ENCODE measurements at regions not wholly inside any gene's neighbourhood (a gene's known extent, or its start where the extent isn't known, plus 50 kb on each side); places are given as distances from the start of the nearest gene placed in this dataset.
"Not testable (repeated sequence)": the region's sequence is repeated elsewhere in the genome, so short reads cannot be mapped to it uniquely, and the experiment has no call there.

GRCh38 chr4:91653067-91653466 is 650.7 kb upstream of the GRID2 start:
- DNase-seq (ENCODE audit: low read depth in 4 of 4, low spot score in 3 of 4), result no peak

GRCh38 chr4:91681091-91681490 is 622.7 kb upstream of the GRID2 start:
- no peak for DNase-seq (ENCODE audit: low read depth in 4 of 4, low spot score in 3 of 4)

GRCh38 chr4:91681544-91681943 is 622.2 kb upstream of the GRID2 start:
- no peak for DNase-seq (ENCODE audit: low read depth in 4 of 4, low spot score in 3 of 4)

- no peak for DNase-seq (ENCODE audit: low read depth in 4 of 4, low spot score in 3 of 4)
Observed at GRCh38 chr4:91684955-91685354, 618.8 kb upstream of the GRID2 start.

- no peak for DNase-seq (ENCODE audit: low read depth in 4 of 4, low spot score in 3 of 4)
Observed at GRCh38 chr4:91688413-91688812, 615.4 kb upstream of the GRID2 start.

GRCh38 chr4:91699691-91700090 is 604.1 kb upstream of the GRID2 start:
- DNase-seq (ENCODE audit: low read depth in 4 of 4, low spot score in 3 of 4), result not testable (repeated sequence)

- DNase-seq (ENCODE audit: low read depth in 4 of 4, low spot score in 3 of 4), result no peak
Observed at GRCh38 chr4:91729851-91730250, 573.9 kb upstream of the GRID2 start.

- no peak for DNase-seq (ENCODE audit: low read depth in 4 of 4, low spot score in 3 of 4)
Observed at GRCh38 chr4:91734682-91735081, 569.1 kb upstream of the GRID2 start.

- DNase-seq (ENCODE audit: low read depth in 4 of 4, low spot score in 3 of 4), result not testable (repeated sequence)
Observed at GRCh38 chr4:91738831-91739230, 564.9 kb upstream of the GRID2 start.

- DNase-seq (ENCODE audit: low read depth in 4 of 4, low spot score in 3 of 4), result no peak
Observed at GRCh38 chr4:91746551-91746950, 557.2 kb upstream of the GRID2 start.

- no peak for DNase-seq (ENCODE audit: low read depth in 4 of 4, low spot score in 3 of 4)
Observed at GRCh38 chr4:91751961-91752360, 551.8 kb upstream of the GRID2 start.

GRCh38 chr4:91754716-91755115 is 549.0 kb upstream of the GRID2 start:
- no peak for DNase-seq (ENCODE audit: low read depth in 4 of 4, low spot score in 3 of 4)

GRCh38 chr4:91758487-91758886 is 545.3 kb upstream of the GRID2 start:
- DNase-seq (ENCODE audit: low read depth in 4 of 4, low spot score in 3 of 4), result no peak

- DNase-seq (ENCODE audit: low read depth in 4 of 4, low spot score in 3 of 4), result no peak
Observed at GRCh38 chr4:91764085-91764484, 539.7 kb upstream of the GRID2 start.

- no peak for DNase-seq (ENCODE audit: low read depth in 4 of 4, low spot score in 3 of 4)
Observed at GRCh38 chr4:91769912-91770311, 533.9 kb upstream of the GRID2 start.

- not testable (repeated sequence) for DNase-seq (ENCODE audit: low read depth in 4 of 4, low spot score in 3 of 4)
Observed at GRCh38 chr4:91791631-91792030, 512.1 kb upstream of the GRID2 start.

GRCh38 chr4:91795947-91796346 is 507.8 kb upstream of the GRID2 start:
- DNase-seq (ENCODE audit: low read depth in 4 of 4, low spot score in 3 of 4), result no peak

- DNase-seq (ENCODE audit: low read depth in 4 of 4, low spot score in 3 of 4), result no peak
Observed at GRCh38 chr4:91812319-91812718, 491.4 kb upstream of the GRID2 start.

- no peak for DNase-seq (ENCODE audit: low read depth in 4 of 4, low spot score in 3 of 4)
Observed at GRCh38 chr4:91824773-91825172, 479.0 kb upstream of the GRID2 start.

- DNase-seq (ENCODE audit: low read depth in 4 of 4, low spot score in 3 of 4), result no peak
Observed at GRCh38 chr4:91826186-91826585, 477.6 kb upstream of the GRID2 start.

- DNase-seq (ENCODE audit: low read depth in 4 of 4, low spot score in 3 of 4), result no peak
Observed at GRCh38 chr4:91827914-91828313, 475.9 kb upstream of the GRID2 start.

GRCh38 chr4:91829531-91829930 is 474.2 kb upstream of the GRID2 start:
- no peak for DNase-seq (ENCODE audit: low read depth in 4 of 4, low spot score in 3 of 4)

GRCh38 chr4:91830681-91831395 is 472.9 kb upstream of the GRID2 start:
- no peak for DNase-seq (ENCODE audit: low read depth in 4 of 4, low spot score in 3 of 4)

All from right renal pelvis (tissue), 4 donors.